ENCODE measurements at regions not wholly inside any gene's neighbourhood (a gene's known extent, or its start where the extent isn't known, plus 50 kb on each side); places are given as distances from the start of the nearest gene placed in this dataset.

GRCh38 chr11:32279672-32280071 is 155.7 kb downstream of the WT1 start:
- DNase-seq: peak; percentile 20

GRCh38 chr11:32280339-32280738 is 155.0 kb downstream of the WT1 start:
- DNase-seq: no peak

- no peak for DNase-seq
Measured at GRCh38 chr11:32288276-32288675, 147.1 kb downstream of the WT1 start.

- no peak for DNase-seq
Measured at GRCh38 chr11:32289701-32290100, 145.6 kb downstream of the WT1 start.

- DNase-seq: no peak
Measured at GRCh38 chr11:32290783-32291182, 144.6 kb downstream of the WT1 start.

- DNase-seq: peak; percentile 96
Measured at GRCh38 chr11:32297611-32298011, 137.7 kb downstream of the WT1 start.

- no peak for DNase-seq
Measured at GRCh38 chr11:32302826-32303225, 132.5 kb downstream of the WT1 start.

- DNase-seq: peak; percentile 23
Measured at GRCh38 chr11:32304521-32304920, 130.8 kb downstream of the WT1 start.

GRCh38 chr11:32305460-32305859 is 129.9 kb downstream of the WT1 start:
- no peak for DNase-seq

- peak; percentile 99 for DNase-seq
Measured at GRCh38 chr11:32307471-32307870, 127.9 kb downstream of the WT1 start.

- no peak for DNase-seq
Measured at GRCh38 chr11:32307913-32308312, 127.4 kb downstream of the WT1 start.

GRCh38 chr11:32309530-32310213 is 125.7 kb downstream of the WT1 start:
- DNase-seq: peak; percentile 78

- peak; percentile 64 for DNase-seq
Measured at GRCh38 chr11:32310214-32310601, 125.1 kb downstream of the WT1 start.

- DNase-seq: peak; percentile 86
Measured at GRCh38 chr11:32311346-32312065, 123.8 kb downstream of the WT1 start.

- DNase-seq: peak; percentile 54
Measured at GRCh38 chr11:32312206-32312817, 123.0 kb downstream of the WT1 start.

- peak; percentile 40 for DNase-seq
Measured at GRCh38 chr11:32312865-32313403, 122.4 kb downstream of the WT1 start.

- DNase-seq: no peak
Measured at GRCh38 chr11:32313477-32313876, 121.9 kb downstream of the WT1 start.

GRCh38 chr11:32315121-32315520 is 120.2 kb downstream of the WT1 start:
- DNase-seq: no peak

GRCh38 chr11:32316232-32316631 is 119.1 kb downstream of the WT1 start:
- DNase-seq: peak; percentile 50

GRCh38 chr11:32316858-32317642 is 118.3 kb downstream of the WT1 start:
- DNase-seq: peak; percentile 94

- no peak for DNase-seq
Measured at GRCh38 chr11:32317643-32318042, 117.7 kb downstream of the WT1 start.

- no peak for DNase-seq
Measured at GRCh38 chr11:32318071-32319055, 117.0 kb downstream of the WT1 start.
